ENCODE measurements at regions not wholly inside any gene's neighbourhood (a gene's known extent, or its start where the extent isn't known, plus 50 kb on each side); places are given as distances from the start of the nearest gene placed in this dataset.

DNA sequence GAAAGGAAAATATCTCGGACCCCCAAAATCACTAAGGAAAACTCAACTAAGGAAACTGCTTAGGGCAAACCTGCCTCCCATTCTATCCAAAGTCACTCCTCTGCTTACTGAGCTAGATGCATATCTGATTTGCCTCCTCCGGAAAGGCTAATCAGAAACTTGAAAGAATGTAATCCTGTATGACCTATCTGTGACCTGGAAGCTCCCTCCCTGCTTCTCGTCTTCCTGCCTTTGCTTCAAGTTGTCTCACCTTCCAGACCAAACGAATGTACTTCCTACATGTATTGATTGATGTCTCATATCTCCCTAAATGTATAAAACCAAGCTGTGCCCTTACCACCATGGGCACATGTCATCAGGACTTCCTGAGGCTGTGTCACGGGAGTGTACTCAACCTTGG lies 58.1 kb upstream of the SEC61G start:
- H3K9me3 ChIP-seq (ENCODE audit: control insufficient read depth, low read depth, low read length) = no peaks in the 10 kb centered on the region
- peaks cover 5% of the 10 kb centered on the region for H3K4me1 ChIP-seq (ENCODE audit: control insufficient read depth, extremely low read depth, insufficient read depth, low read length)
- DNase-seq (ENCODE audit: low read depth, low spot score) = no peak
- no peak overlapping the region for H3K9ac ChIP-seq (ENCODE audit: control insufficient read depth, extremely low read depth, insufficient read depth, low read length)
- H3K9me1 ChIP-seq (ENCODE audit: control insufficient read depth, extremely low read depth, insufficient read depth, low read length) = no peaks in the 10 kb centered on the region
- H3K27me3 ChIP-seq (ENCODE audit: control insufficient read depth, extremely low read depth, insufficient read depth, low read length) = no peaks in the 10 kb centered on the region
- no peaks in the 10 kb centered on the region for H4K20me1 ChIP-seq (ENCODE audit: control insufficient read depth, extremely low read depth, insufficient read depth, low read length)
- FAIRE-seq = no peak
- H3K4me2 ChIP-seq (ENCODE audit: control insufficient read depth, extremely low read depth, insufficient read depth, low read depth, low read length) = no peak overlapping the region
- H3K79me2 ChIP-seq (ENCODE audit: control insufficient read depth, insufficient read depth, low read length) = no peaks in the 10 kb centered on the region
- H3K36me3 ChIP-seq (ENCODE audit: control insufficient read depth in 2 of 2, extremely low read depth in 1 of 2, insufficient read depth in 2 of 2, low read length in 2 of 2) = no peaks in the 10 kb centered on the region
- dilution Hi-C loops (cut with MboI; ENCODE audit: extremely low pct_ligation_motif_present, low sequenced_read_pairs) = no loop called here
- H3K27ac ChIP-seq (ENCODE audit: control insufficient read depth, insufficient read depth, low read length) = no peak overlapping the region
- H2AFZ ChIP-seq (ENCODE audit: control insufficient read depth, low read length) = no peak overlapping the region
- H3K4me3 ChIP-seq (ENCODE audit: control insufficient read depth in 2 of 3, extremely low read depth in 1 of 3, insufficient read depth in 2 of 3, low read depth in 1 of 3, low read length in 3 of 3) = no peak overlapping the region
- TF ChIP-seq, protein P1, sequence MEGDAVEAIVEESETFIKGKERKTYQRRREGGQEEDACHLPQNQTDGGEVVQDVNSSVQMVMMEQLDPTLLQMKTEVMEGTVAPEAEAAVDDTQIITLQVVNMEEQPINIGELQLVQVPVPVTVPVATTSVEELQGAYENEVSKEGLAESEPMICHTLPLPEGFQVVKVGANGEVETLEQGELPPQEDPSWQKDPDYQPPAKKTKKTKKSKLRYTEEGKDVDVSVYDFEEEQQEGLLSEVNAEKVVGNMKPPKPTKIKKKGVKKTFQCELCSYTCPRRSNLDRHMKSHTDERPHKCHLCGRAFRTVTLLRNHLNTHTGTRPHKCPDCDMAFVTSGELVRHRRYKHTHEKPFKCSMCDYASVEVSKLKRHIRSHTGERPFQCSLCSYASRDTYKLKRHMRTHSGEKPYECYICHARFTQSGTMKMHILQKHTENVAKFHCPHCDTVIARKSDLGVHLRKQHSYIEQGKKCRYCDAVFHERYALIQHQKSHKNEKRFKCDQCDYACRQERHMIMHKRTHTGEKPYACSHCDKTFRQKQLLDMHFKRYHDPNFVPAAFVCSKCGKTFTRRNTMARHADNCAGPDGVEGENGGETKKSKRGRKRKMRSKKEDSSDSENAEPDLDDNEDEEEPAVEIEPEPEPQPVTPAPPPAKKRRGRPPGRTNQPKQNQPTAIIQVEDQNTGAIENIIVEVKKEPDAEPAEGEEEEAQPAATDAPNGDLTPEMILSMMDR (optimal IDR thresholded peaks at IDR 0.05 in 1 of 3, IDR thresholded peaks at IDR 0.05 in 1 of 3, conservative IDR thresholded peaks at IDR 0.05 in 1 of 3; ENCODE audit: extremely low read depth in 1 of 3, insufficient read depth in 2 of 3, low read length in 3 of 3) = no peak
- no peak for TF ChIP-seq EZH2 (IDR thresholded peaks at IDR 0.05; ENCODE audit: low read length)

DNA sequence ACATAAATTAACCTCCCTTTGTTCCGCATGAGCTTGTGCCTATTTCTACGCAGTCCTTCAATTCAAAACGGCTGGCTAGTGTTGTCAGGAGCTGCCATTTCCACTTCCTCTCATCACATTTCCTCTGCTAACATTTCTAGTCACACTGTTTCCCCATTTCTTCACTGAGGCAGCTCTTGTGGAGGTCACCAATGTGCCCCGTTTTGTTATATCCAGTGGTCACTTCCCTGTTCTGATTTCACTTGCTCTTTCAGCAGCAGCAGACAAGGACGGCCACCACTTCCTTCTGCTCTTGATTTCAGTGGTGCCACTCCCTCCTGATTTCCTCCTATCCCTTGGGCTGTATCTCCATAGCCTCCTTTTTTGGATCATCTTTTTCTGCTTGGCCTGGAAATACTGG lies 64.8 kb upstream of the SEC61G start:
- Histone ChIP-seq H3K9me1 (ENCODE audit: control insufficient read depth, extremely low read depth, insufficient read depth, low read length) (no peaks in the 10 kb centered on the region), H3K27me3 (ENCODE audit: control insufficient read depth, extremely low read depth, insufficient read depth, low read length) (no peaks in the 10 kb centered on the region), H4K20me1 (ENCODE audit: control insufficient read depth, extremely low read depth, insufficient read depth, low read length) (no peaks in the 10 kb centered on the region), H3K79me2 (ENCODE audit: control insufficient read depth, insufficient read depth, low read length) (no peaks in the 10 kb centered on the region), H3K36me3 (ENCODE audit: control insufficient read depth in 2 of 2, extremely low read depth in 1 of 2, insufficient read depth in 2 of 2, low read length in 2 of 2) (no peaks in the 10 kb centered on the region), H3K9ac (ENCODE audit: control insufficient read depth, extremely low read depth, insufficient read depth, low read length) (no peak overlapping the region), H3K27ac (ENCODE audit: control insufficient read depth, insufficient read depth, low read length) (no peak overlapping the region), H2AFZ (ENCODE audit: control insufficient read depth, low read length) (peak overlapping the region; percentile 89), H3K4me2 (ENCODE audit: control insufficient read depth, extremely low read depth, insufficient read depth, low read depth, low read length) (peak overlapping the region; percentile 23), H3K4me1 (ENCODE audit: control insufficient read depth, extremely low read depth, insufficient read depth, low read length) (peaks cover 19% of the 10 kb centered on the region), H3K9me3 (ENCODE audit: control insufficient read depth, low read depth, low read length) (peaks cover 3% of the 10 kb centered on the region), H3K4me3 (ENCODE audit: control insufficient read depth in 2 of 3, extremely low read depth in 1 of 3, insufficient read depth in 2 of 3, low read depth in 1 of 3, low read length in 3 of 3) (no peak overlapping the region)
- dilution Hi-C loops (cut with MboI; ENCODE audit: extremely low pct_ligation_motif_present, low sequenced_read_pairs) = no loop called here
- FAIRE-seq (peak; percentile 41), DNase-seq (ENCODE audit: low read depth, low spot score) (no peak)
- no peak for TF ChIP-seq EZH2 (IDR thresholded peaks at IDR 0.05; ENCODE audit: low read length)
- TF ChIP-seq, protein P1 (optimal IDR thresholded peaks at IDR 0.05 in 1 of 3, IDR thresholded peaks at IDR 0.05 in 1 of 3, conservative IDR thresholded peaks at IDR 0.05 in 1 of 3; ENCODE audit: extremely low read depth in 1 of 3, insufficient read depth in 2 of 3, low read length in 3 of 3) = no peak
